Fibroblast of lung (primary cell): ENCODE measurements at regions not wholly inside any gene's neighbourhood (a gene's known extent, or its start where the extent isn't known, plus 50 kb on each side); places are given as distances from the start of the nearest gene placed in this dataset.

Source experiments
- DNase-seq, 2 donors: peaks; one replicate each; pipeline versions ENCODE4 v3.0.0 to v3.0.0-alpha.2; 2010; ENCODE audit warnings: low read depth in 2 of 2
- H2AFZ ChIP-seq: 2 replicates; pipeline ENCODE4 v1.5.1; 2012; ENCODE audit warnings: low read length, control low read depth, inconsistent platforms
- H3K27ac ChIP-seq: 2 replicates; pipeline ENCODE4 v1.5.1; 2011; ENCODE audit warnings: low read length, control low read depth; ENCODE audit not compliant: insufficient read depth
- H3K27me3 ChIP-seq: 2 replicates; pipeline ENCODE4 v1.5.1; 2011; ENCODE audit warnings: mild to moderate bottlenecking, low read length; ENCODE audit not compliant: control insufficient read depth, insufficient read depth
- H3K36me3 ChIP-seq: 2 replicates; pipeline ENCODE4 v1.5.1; 2011; ENCODE audit warnings: low read length; ENCODE audit not compliant: control insufficient read depth, insufficient read depth
- H3K4me1 ChIP-seq: 2 replicates; pipeline ENCODE4 v1.5.1; 2011; ENCODE audit warnings: low read length; ENCODE audit not compliant: control insufficient read depth, insufficient read depth; ENCODE audit errors: extremely low read depth
- H3K4me2 ChIP-seq: 2 replicates; pipeline ENCODE4 v1.5.1; 2011; ENCODE audit warnings: low read length, control low read depth; ENCODE audit not compliant: insufficient read depth; ENCODE audit errors: extremely low read depth
- H3K4me3 ChIP-seq, 4 experiments: fragments of 200-600 bp in 1 of 4; sonication (generic) in 1 of 4; replicated peaks in 1 of 4; 2 replicates each; pipeline ENCODE4 v1.5.1; 2011 to 2016; ENCODE audit warnings: low read length in 4 of 4, low read depth in 3 of 4, mild to moderate bottlenecking in 3 of 4, control low read depth in 2 of 4, inconsistent platforms in 1 of 4, mixed read lengths in 1 of 4; ENCODE audit not compliant: insufficient read depth in 1 of 4; ENCODE audit errors: control extremely low read depth in 1 of 4
- H3K79me2 ChIP-seq: 2 replicates; pipeline ENCODE4 v1.5.1; 2012; ENCODE audit warnings: mild to moderate bottlenecking, low read length, inconsistent platforms; ENCODE audit not compliant: control insufficient read depth, insufficient read depth
- H3K9ac ChIP-seq: 2 replicates; pipeline ENCODE4 v1.5.1; 2011; ENCODE audit warnings: mild to moderate bottlenecking, low read length, control low read depth; ENCODE audit not compliant: insufficient read depth
- H3K9me3 ChIP-seq: 2 replicates; pipeline ENCODE4 v1.5.1; 2012; ENCODE audit warnings: low read depth, low read length; ENCODE audit not compliant: control insufficient read depth, insufficient read depth
- H4K20me1 ChIP-seq: 2 replicates; pipeline ENCODE4 v1.5.1; 2011; ENCODE audit warnings: low read length; ENCODE audit not compliant: control insufficient read depth, insufficient read depth; ENCODE audit errors: extremely low read depth
- CTCF ChIP-seq, 2 donors: IDR thresholded peaks in 1 of 2; conservative IDR thresholded peaks in 1 of 2; 1 replicate in 1 of 2; 2 replicates in 1 of 2; pipeline ENCODE4 v1.5.1; 2011 to 2012; ENCODE audit warnings: low read length in 2 of 2, control low read depth in 1 of 2, inconsistent platforms in 1 of 2, low read depth in 1 of 2, mild to moderate bottlenecking in 1 of 2
- EZH2 ChIP-seq: IDR thresholded peaks from 2 replicates; pipeline ENCODE4 v1.5.1; 2012; ENCODE audit warnings: low read length, control low read depth, mild to moderate bottlenecking; ENCODE audit errors: missing control alignments

GRCh38 chr5:107230367-107230766, 440.4 kb downstream of the EFNA5 start:
- Histone ChIP-seq H4K20me1 (no peaks in the 10 kb centered on the region), H3K79me2 (no peaks in the 10 kb centered on the region), H3K9me3 (no peaks in the 10 kb centered on the region), H3K27me3 (no peaks in the 10 kb centered on the region), H3K4me1 (no peaks in the 10 kb centered on the region), H3K9ac (no peak overlapping the region), H2AFZ (no peak overlapping the region), H3K27ac (no peak overlapping the region), H3K36me3 (no peaks in the 10 kb centered on the region), H3K4me3 (no peak overlapping the region), H3K4me2 (no peak overlapping the region)
- TF ChIP-seq CTCF (conservative IDR thresholded peaks at IDR 0.05 in 1 of 2, IDR thresholded peaks at IDR 0.05 in 1 of 2; ENCODE audit: low read depth in 1 of 2, low read length in 2 of 2) (no peak), EZH2 (no peak)
- no peak for DNase-seq

- Histone ChIP-seq H3K4me3 (no peak overlapping the region), H3K36me3 (no peaks in the 10 kb centered on the region), H3K4me1 (no peaks in the 10 kb centered on the region), H3K79me2 (no peaks in the 10 kb centered on the region), H3K9ac (no peak overlapping the region), H3K27ac (no peak overlapping the region), H3K27me3 (no peaks in the 10 kb centered on the region), H4K20me1 (no peaks in the 10 kb centered on the region), H3K9me3 (no peaks in the 10 kb centered on the region), H3K4me2 (no peak overlapping the region), H2AFZ (no peak overlapping the region)
- TF ChIP-seq CTCF (conservative IDR thresholded peaks at IDR 0.05 in 1 of 2, IDR thresholded peaks at IDR 0.05 in 1 of 2; ENCODE audit: low read depth in 1 of 2, low read length in 2 of 2): no peak
- no peak for TF ChIP-seq EZH2
- DNase-seq: no peak
Measured at GRCh38 chr5:107228226-107228625, 442.5 kb downstream of the EFNA5 start.

DNA sequence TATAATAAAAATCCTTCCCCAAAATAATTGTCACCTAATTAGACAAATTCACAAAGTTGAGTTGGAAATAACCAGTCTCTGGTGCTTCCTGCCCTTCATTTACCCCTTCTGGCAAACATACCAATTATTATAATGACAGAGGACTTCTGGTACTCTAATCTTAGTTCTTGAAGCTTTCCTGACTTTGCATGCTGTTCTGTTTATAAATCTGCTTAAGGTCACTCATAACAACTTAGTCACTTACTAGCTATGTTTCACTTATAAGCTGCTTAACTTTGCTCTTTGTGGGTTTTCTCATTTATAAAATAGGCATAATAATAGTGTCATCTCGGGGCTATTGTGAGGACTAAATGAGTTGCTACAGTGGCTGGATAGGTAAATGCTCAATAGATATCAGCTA, 446.5 kb downstream of the EFNA5 start:
- DNase-seq: peak in 1 of 2 donors; percentile 18
- Histone ChIP-seq H3K79me2 (no peaks in the 10 kb centered on the region), H3K27ac (no peak overlapping the region), H3K27me3 (no peaks in the 10 kb centered on the region), H3K36me3 (no peaks in the 10 kb centered on the region), H2AFZ (no peak overlapping the region), H3K9me3 (no peaks in the 10 kb centered on the region), H4K20me1 (no peaks in the 10 kb centered on the region), H3K9ac (no peak overlapping the region), H3K4me3 (no peak overlapping the region), H3K4me1 (no peaks in the 10 kb centered on the region), H3K4me2 (no peak overlapping the region)
- TF ChIP-seq CTCF (conservative IDR thresholded peaks at IDR 0.05 in 1 of 2, IDR thresholded peaks at IDR 0.05 in 1 of 2; ENCODE audit: low read depth in 1 of 2, low read length in 2 of 2) (no peak), EZH2 (no peak)
